Type B pancreatic cell (in vitro differentiated cells): ENCODE measurements at regions not wholly inside any gene's neighbourhood (a gene's known extent, or its start where the extent isn't known, plus 50 kb on each side); places are given as distances from the start of the nearest gene placed in this dataset.

Experiments
- DNase-seq: peaks from one replicate; pipeline ENCODE4 v3.0.0; 2021; ENCODE audit warnings: mixed read lengths; ENCODE audit not compliant: unreplicated experiment; ENCODE audit errors: extremely low spot score
- H3K27ac Mint-ChIP-seq: 2 replicates; pipeline ENCODE4 v1.8.0; 2021; ENCODE audit warnings: mild to moderate bottlenecking, mixed read lengths
- H3K27me3 Mint-ChIP-seq: 2 replicates; pipeline ENCODE4 v1.8.0; 2021; ENCODE audit warnings: mixed read lengths
- H3K36me3 Mint-ChIP-seq: 2 replicates; pipeline ENCODE4 v1.8.0; 2021; ENCODE audit warnings: mixed read lengths
- H3K4me1 Mint-ChIP-seq: one replicate; pipeline ENCODE4 v1.8.0; 2021; ENCODE audit warnings: mixed read lengths; ENCODE audit not compliant: unreplicated experiment
- H3K4me3 Mint-ChIP-seq: 2 replicates; pipeline ENCODE4 v1.8.0; 2021; ENCODE audit warnings: mild to moderate bottlenecking, mixed read lengths
- H3K9me3 Mint-ChIP-seq: 2 replicates; pipeline ENCODE4 v1.8.0; 2021; ENCODE audit warnings: mixed read lengths
- CTCF ChIP-seq: fragments of 200-600 bp; sonication (generic); conservative IDR thresholded peaks from 2 replicates; pipeline ENCODE4 v1.5.0; 2021; ENCODE audit warnings: antibody characterized with exemption, mild to moderate bottlenecking

GRCh38 chr5:15447209-15447608, 52.8 kb upstream of the FBXL7 start:
- Mint-ChIP-seq H3K36me3 (no peaks in the 10 kb centered on the region), H3K9me3 (no peaks in the 10 kb centered on the region), H3K27me3 (peaks cover 4% of the 10 kb centered on the region), H3K4me3 (no peak overlapping the region), H3K4me1 (no peaks in the 10 kb centered on the region), H3K27ac (no peak overlapping the region)
- TF ChIP-seq CTCF, result no peak
- no peak for DNase-seq

DNA sequence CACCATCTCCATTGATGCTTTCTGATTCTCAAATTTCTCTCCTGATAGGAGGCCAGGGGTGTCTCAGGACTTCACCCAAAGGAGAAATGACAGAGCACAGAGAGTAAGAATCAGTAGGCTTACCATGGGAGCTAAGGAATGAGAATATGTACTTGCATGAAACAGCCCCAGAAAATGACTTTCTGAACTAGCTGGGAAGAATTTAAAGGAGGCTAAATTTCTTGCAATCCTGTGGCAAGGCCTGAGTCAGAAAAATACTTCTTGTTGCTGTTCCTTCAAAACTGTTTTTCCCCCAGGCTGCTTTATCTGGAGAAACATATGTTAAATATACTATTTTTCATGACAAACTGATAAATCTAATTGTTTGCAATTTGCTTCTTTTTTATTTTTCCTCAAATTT, 53.4 kb upstream of the FBXL7 start:
- peaks cover 4% of the 10 kb centered on the region for H3K27me3 Mint-ChIP-seq
- H3K36me3 Mint-ChIP-seq, result no peaks in the 10 kb centered on the region
- no peak for DNase-seq
- H3K27ac Mint-ChIP-seq, result no peak overlapping the region
- H3K9me3 Mint-ChIP-seq, result no peaks in the 10 kb centered on the region
- no peak overlapping the region for H3K4me3 Mint-ChIP-seq
- H3K4me1 Mint-ChIP-seq, result no peaks in the 10 kb centered on the region
- TF ChIP-seq CTCF, result no peak

DNA sequence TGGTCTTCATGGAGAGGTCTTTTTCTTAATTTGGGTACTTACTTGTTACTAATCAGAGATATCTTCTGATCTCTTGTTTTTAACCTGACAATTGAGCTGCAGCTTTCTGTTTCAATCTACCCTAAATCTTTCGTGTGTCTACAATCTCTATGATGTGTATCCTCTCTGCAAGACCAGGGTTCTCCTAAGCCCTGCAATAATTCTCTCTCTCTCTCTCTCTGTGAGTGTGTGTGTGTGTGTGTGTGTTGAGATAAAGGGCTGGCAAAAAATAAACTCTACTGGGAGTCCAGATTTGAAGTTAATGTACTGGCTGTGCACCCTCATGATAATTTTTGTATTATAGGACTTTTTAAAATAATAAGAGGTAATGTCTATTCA, 57.8 kb upstream of the FBXL7 start:
- no peaks in the 10 kb centered on the region for H3K36me3 Mint-ChIP-seq
- no peak for TF ChIP-seq CTCF
- H3K27ac Mint-ChIP-seq, result no peak overlapping the region
- H3K9me3 Mint-ChIP-seq, result no peaks in the 10 kb centered on the region
- no peaks in the 10 kb centered on the region for H3K4me1 Mint-ChIP-seq
- DNase-seq, result no peak
- H3K4me3 Mint-ChIP-seq, result no peak overlapping the region
- peaks cover 8% of the 10 kb centered on the region for H3K27me3 Mint-ChIP-seq

DNA sequence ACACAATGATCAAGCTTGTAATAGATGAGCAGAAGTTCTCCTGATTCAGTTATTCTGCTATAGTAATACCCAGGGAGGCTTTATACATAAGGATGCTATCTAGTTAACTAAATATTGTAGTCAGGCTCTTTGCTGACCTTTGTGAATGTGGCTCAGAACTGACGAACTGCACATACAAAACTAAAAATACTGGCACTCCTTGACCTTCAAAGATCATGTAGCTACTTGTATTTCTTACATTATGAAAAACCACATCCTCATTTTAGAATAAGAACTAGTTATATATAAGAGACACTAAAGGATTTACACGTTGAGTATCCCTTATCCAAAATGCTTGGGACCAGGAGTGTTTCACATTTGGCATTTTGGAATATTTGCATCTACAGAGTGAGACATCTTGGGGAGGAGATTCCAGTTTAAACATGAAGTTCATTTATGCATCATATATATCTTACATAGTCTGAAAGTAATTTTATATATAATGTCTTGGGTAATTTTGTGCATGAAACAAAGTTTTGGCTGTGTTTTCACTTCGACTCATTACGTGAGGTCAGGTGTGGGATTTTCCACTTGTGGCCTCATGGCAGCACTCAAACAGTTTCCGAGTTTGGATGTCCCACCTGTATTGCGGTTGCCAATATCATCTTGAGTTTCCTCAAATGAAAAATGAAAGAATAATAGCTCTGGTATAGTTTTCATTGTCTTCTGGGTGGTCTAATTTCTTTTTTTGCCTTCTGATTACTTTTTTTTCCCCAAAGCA, 58.4 kb upstream of the FBXL7 start:
- Mint-ChIP-seq H3K27ac (no peak overlapping the region), H3K4me1 (no peaks in the 10 kb centered on the region), H3K27me3 (peaks cover 8% of the 10 kb centered on the region), H3K4me3 (no peak overlapping the region), H3K9me3 (no peaks in the 10 kb centered on the region), H3K36me3 (no peaks in the 10 kb centered on the region)
- no peak for DNase-seq
- no peak for TF ChIP-seq CTCF

GRCh38 chr5:15440434-15440833, 59.5 kb upstream of the FBXL7 start:
- no peak overlapping the region for H3K27ac Mint-ChIP-seq
- peaks cover 8% of the 10 kb centered on the region for H3K27me3 Mint-ChIP-seq
- no peak for TF ChIP-seq CTCF
- DNase-seq, result no peak
- no peaks in the 10 kb centered on the region for H3K36me3 Mint-ChIP-seq
- no peaks in the 10 kb centered on the region for H3K9me3 Mint-ChIP-seq
- H3K4me1 Mint-ChIP-seq, result no peaks in the 10 kb centered on the region
- no peak overlapping the region for H3K4me3 Mint-ChIP-seq
